ENCODE measurements at regions not wholly inside any gene's neighbourhood (a gene's known extent, or its start where the extent isn't known, plus 50 kb on each side); places are given as distances from the start of the nearest gene placed in this dataset.
A peak's percentile ranks its signal among the peaks of the same experiment; 100 is the strongest.

DNA sequence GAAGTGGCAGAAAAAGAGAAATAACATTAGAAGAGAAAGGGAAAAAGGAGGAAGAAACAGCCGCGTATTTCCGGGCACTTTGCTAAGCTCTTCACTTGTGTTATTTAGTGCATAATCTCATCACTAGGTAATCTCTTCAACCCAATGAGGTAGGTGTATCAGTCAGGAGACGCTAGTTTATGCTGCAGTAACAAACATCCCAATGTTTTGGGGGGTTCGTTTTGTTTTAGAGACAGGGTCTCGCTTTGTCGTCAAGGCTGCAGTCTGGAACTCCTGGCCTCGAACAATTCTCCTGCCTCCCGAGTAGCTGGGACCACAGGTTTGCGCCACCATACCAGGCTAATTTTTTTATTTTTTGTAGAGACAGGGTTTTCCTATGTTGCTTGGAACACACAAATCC lies 61.7 kb downstream of the ZFP36L2 start:
- Histone ChIP-seq H3K9ac (ENCODE audit: low read depth in 1 of 2, low read length in 2 of 2) (no peak overlapping the region), H3K27ac (ENCODE audit: low read depth in 1 of 2, low read length in 2 of 2) (no peak overlapping the region), H3K4me3 (ENCODE audit: low read depth in 1 of 3, low read length in 3 of 3) (no peak overlapping the region), H3K9me3 (ENCODE audit: control insufficient read depth in 4 of 4, low read length in 3 of 4) (no peaks in the 10 kb centered on the region), H3K4me1 (ENCODE audit: control insufficient read depth in 4 of 4, insufficient read depth in 4 of 4, low read length in 3 of 4) (peaks cover 20 to 38% (median 26%) of the 10 kb centered on the region in 4 donors), H3K27me3 (ENCODE audit: control insufficient read depth in 4 of 4, insufficient read depth in 4 of 4, low read length in 3 of 4) (no peaks in the 10 kb centered on the region), H3K36me3 (ENCODE audit: control insufficient read depth in 4 of 4, insufficient read depth in 3 of 4, low read depth in 1 of 4, low read length in 3 of 4) (no peaks in the 10 kb centered on the region)
- TF ChIP-seq, protein P1, sequence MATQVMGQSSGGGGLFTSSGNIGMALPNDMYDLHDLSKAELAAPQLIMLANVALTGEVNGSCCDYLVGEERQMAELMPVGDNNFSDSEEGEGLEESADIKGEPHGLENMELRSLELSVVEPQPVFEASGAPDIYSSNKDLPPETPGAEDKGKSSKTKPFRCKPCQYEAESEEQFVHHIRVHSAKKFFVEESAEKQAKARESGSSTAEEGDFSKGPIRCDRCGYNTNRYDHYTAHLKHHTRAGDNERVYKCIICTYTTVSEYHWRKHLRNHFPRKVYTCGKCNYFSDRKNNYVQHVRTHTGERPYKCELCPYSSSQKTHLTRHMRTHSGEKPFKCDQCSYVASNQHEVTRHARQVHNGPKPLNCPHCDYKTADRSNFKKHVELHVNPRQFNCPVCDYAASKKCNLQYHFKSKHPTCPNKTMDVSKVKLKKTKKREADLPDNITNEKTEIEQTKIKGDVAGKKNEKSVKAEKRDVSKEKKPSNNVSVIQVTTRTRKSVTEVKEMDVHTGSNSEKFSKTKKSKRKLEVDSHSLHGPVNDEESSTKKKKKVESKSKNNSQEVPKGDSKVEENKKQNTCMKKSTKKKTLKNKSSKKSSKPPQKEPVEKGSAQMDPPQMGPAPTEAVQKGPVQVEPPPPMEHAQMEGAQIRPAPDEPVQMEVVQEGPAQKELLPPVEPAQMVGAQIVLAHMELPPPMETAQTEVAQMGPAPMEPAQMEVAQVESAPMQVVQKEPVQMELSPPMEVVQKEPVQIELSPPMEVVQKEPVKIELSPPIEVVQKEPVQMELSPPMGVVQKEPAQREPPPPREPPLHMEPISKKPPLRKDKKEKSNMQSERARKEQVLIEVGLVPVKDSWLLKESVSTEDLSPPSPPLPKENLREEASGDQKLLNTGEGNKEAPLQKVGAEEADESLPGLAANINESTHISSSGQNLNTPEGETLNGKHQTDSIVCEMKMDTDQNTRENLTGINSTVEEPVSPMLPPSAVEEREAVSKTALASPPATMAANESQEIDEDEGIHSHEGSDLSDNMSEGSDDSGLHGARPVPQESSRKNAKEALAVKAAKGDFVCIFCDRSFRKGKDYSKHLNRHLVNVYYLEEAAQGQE (IDR thresholded peaks at IDR 0.05) = no peak
- whole genome bisulfite sequencing = 97% methylated on average over 10 of the region's 10 CpGs
- no peak for DNase-seq (ENCODE audit: low spot score)

DNA sequence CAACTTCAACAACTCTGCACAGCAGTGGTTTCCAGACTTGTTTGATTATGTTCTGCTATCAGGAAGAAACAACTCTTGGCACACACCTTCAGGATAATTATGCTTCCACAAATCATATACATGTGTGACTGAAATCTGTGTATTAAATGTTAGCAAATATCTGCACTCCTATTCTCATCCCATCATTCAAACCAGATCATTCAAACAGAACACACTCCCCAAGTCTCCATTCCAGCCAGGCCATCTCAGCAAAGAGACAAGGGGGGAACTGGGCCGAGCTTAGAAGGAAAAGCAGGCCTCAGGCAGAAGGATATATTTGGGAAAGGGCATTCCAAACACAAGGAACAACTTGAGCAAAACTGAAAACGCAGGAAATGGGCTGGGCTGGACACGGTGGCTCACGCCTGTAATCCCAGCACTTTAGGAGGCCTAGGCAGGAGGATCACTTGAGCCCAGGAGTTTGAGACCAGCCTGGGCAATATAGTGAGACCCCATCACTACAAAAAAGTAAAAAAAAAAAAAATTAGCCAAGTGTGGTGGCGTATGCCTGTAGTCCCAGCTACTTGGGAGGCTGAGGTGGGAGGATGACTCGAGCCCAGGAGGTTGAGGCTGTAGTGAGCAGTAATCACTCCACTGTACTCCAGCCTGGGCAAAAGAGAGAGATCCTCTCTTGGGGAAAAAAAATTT lies 62.7 kb downstream of the ZFP36L2 start:
- 76% methylated on average over 6 of the region's 6 CpGs for WGBS
- Histone ChIP-seq H3K36me3 (ENCODE audit: control insufficient read depth in 4 of 4, insufficient read depth in 3 of 4, low read depth in 1 of 4, low read length in 3 of 4) (no peaks in the 10 kb centered on the region), H3K4me1 (ENCODE audit: control insufficient read depth in 4 of 4, insufficient read depth in 4 of 4, low read length in 3 of 4) (peaks cover 23 to 42% (median 30%) of the 10 kb centered on the region in 4 donors), H3K9ac (ENCODE audit: low read depth in 1 of 2, low read length in 2 of 2) (no peak overlapping the region), H3K27ac (ENCODE audit: low read depth in 1 of 2, low read length in 2 of 2) (no peak overlapping the region), H3K27me3 (ENCODE audit: control insufficient read depth in 4 of 4, insufficient read depth in 4 of 4, low read length in 3 of 4) (no peaks in the 10 kb centered on the region), H3K4me3 (ENCODE audit: low read depth in 1 of 3, low read length in 3 of 3) (no peak overlapping the region), H3K9me3 (ENCODE audit: control insufficient read depth in 4 of 4, low read length in 3 of 4) (no peaks in the 10 kb centered on the region)
- no peak for TF ChIP-seq GABPA (IDR thresholded peaks at IDR 0.05 in 1 of 2, conservative IDR thresholded peaks at IDR 0.05 in 1 of 2)
- TF ChIP-seq, protein P2, sequence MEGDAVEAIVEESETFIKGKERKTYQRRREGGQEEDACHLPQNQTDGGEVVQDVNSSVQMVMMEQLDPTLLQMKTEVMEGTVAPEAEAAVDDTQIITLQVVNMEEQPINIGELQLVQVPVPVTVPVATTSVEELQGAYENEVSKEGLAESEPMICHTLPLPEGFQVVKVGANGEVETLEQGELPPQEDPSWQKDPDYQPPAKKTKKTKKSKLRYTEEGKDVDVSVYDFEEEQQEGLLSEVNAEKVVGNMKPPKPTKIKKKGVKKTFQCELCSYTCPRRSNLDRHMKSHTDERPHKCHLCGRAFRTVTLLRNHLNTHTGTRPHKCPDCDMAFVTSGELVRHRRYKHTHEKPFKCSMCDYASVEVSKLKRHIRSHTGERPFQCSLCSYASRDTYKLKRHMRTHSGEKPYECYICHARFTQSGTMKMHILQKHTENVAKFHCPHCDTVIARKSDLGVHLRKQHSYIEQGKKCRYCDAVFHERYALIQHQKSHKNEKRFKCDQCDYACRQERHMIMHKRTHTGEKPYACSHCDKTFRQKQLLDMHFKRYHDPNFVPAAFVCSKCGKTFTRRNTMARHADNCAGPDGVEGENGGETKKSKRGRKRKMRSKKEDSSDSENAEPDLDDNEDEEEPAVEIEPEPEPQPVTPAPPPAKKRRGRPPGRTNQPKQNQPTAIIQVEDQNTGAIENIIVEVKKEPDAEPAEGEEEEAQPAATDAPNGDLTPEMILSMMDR (IDR thresholded peaks at IDR 0.05; ENCODE audit: low read depth, low read length, missing input control) = no peak
- TF ChIP-seq, protein P3, sequence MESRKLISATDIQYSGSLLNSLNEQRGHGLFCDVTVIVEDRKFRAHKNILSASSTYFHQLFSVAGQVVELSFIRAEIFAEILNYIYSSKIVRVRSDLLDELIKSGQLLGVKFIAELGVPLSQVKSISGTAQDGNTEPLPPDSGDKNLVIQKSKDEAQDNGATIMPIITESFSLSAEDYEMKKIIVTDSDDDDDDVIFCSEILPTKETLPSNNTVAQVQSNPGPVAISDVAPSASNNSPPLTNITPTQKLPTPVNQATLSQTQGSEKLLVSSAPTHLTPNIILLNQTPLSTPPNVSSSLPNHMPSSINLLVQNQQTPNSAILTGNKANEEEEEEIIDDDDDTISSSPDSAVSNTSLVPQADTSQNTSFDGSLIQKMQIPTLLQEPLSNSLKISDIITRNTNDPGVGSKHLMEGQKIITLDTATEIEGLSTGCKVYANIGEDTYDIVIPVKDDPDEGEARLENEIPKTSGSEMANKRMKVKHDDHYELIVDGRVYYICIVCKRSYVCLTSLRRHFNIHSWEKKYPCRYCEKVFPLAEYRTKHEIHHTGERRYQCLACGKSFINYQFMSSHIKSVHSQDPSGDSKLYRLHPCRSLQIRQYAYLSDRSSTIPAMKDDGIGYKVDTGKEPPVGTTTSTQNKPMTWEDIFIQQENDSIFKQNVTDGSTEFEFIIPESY (IDR thresholded peaks at IDR 0.05) = no peak
- no peak for TF ChIP-seq RXRA (IDR thresholded peaks at IDR 0.05)
- no peak for TF ChIP-seq EGR1 (IDR thresholded peaks at IDR 0.05; ENCODE audit: low read depth in 2 of 2)
- no peak for DNase-seq (ENCODE audit: low spot score)

DNA sequence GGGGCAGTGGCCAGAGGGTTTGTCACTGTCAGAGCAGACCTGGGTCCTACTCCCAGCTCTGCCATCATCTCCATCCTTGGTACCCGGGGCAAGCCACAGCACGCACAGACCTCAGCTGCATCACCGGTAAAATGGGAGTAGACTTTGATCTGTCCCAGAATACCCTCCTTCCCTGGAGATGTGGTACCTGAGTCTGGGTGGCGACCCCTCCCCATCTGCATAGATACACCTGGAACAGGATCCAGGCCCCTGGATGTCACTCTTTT lies 64.0 kb downstream of the ZFP36L2 start:
- H3K36me3 ChIP-seq (ENCODE audit: control insufficient read depth in 4 of 4, insufficient read depth in 3 of 4, low read depth in 1 of 4, low read length in 3 of 4) = no peaks in the 10 kb centered on the region
- H3K4me3 ChIP-seq (ENCODE audit: low read depth in 1 of 3, low read length in 3 of 3) = no peak overlapping the region
- 70% methylated on average over 4 of the region's 4 CpGs for WGBS
- H3K27me3 ChIP-seq (ENCODE audit: control insufficient read depth in 4 of 4, insufficient read depth in 4 of 4, low read length in 3 of 4) = no peaks in the 10 kb centered on the region
- DNase-seq (ENCODE audit: low spot score) = no peak
- TF ChIP-seq HNF4A (conservative IDR thresholded peaks at IDR 0.05) (no peak), YY1 (IDR thresholded peaks at IDR 0.05) (peak; percentile 11)
- H3K27ac ChIP-seq (ENCODE audit: low read depth in 1 of 2, low read length in 2 of 2) = no peak overlapping the region
- peaks cover 34 to 51% (median 42%) of the 10 kb centered on the region in 4 donors for H3K4me1 ChIP-seq (ENCODE audit: control insufficient read depth in 4 of 4, insufficient read depth in 4 of 4, low read length in 3 of 4)
- H3K9ac ChIP-seq (ENCODE audit: low read depth in 1 of 2, low read length in 2 of 2) = no peak overlapping the region
- H3K9me3 ChIP-seq (ENCODE audit: control insufficient read depth in 4 of 4, low read length in 3 of 4) = no peaks in the 10 kb centered on the region

All from liver (tissue), 8 donors.